Lung microvascular endothelial cell (primary cell): ENCODE measurements at regions not wholly inside any gene's neighbourhood (a gene's known extent, or its start where the extent isn't known, plus 50 kb on each side); places are given as distances from the start of the nearest gene placed in this dataset.
"Not testable (repeated sequence)": the region's sequence is repeated elsewhere in the genome, so short reads cannot be mapped to it uniquely, and the experiment has no call there.

ENCODE experiments used
- DNase-seq, 2 donors: peaks; one replicate each; pipeline versions ENCODE4 v3.0.0 to v3.0.0-alpha.2; 2010; ENCODE audit warnings: low read depth in 2 of 2

DNA sequence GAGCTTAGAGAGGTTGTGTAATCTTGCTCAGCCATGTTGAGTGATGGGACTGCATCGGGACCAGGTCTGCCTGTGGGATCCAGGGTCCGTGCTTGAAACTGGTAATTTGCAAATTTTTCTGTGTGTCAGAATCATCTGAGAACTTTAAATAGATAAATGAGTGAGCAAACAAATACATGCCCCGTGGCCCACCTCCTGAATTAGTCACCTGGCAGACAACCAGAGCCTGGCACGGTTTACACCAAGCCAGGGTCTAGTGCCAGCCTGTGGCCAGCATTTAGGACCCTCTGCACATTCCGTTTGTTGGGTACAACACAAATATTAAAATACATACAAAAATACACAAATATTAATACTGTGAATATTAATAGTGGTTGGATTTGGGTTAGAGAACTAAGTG lies 90.6 kb upstream of the STOX2 start:
- no peak for DNase-seq

GRCh38 chr4:183816077-183816476 lies 89.0 kb upstream of the STOX2 start:
- no peak for DNase-seq

- DNase-seq = no peak
Observed at GRCh38 chr4:183816882-183817509, 88.1 kb upstream of the STOX2 start.

- not testable (repeated sequence) for DNase-seq
Observed at GRCh38 chr4:183818591-183818990, 86.5 kb upstream of the STOX2 start.

DNA sequence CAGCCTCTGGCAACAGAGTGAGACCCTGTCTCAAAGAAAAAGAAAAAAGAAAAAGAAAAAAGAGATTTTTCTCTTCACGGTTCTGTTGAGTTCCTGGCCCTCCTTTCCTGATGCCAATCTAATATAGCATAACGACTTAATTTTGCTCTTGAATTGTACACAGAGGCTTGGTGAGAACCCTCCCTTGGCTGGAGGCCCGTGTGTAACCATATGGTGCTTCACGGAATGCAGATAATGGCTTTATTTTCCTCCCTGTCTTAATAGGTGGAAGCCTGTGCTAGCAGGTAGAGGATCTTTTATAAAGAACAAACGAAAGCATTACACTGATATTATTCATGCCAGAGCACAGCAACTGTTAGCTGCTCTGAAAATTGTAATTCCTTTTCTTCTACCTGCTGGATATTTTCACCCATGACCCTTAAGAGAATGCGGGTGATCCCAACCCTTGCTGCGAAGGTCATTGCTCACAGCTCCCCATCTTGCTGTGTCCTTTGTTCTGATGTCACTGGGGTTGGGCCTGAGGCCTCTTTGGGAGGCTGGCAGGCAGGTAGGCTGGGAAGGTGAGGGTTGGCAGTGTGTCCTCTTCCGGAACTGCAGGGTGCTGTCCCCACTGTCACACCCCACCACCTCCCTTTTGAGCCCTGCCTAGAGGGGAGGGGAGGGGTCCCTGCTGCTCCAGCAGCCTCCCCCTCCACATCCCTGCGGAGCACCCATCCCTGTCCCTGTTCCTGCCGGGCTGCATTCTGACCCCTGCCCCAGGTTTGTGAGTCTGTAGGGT lies 83.8 kb upstream of the STOX2 start:
- no peak for DNase-seq

GRCh38 chr4:183823434-183823833 lies 81.7 kb upstream of the STOX2 start:
- no peak for DNase-seq

DNA sequence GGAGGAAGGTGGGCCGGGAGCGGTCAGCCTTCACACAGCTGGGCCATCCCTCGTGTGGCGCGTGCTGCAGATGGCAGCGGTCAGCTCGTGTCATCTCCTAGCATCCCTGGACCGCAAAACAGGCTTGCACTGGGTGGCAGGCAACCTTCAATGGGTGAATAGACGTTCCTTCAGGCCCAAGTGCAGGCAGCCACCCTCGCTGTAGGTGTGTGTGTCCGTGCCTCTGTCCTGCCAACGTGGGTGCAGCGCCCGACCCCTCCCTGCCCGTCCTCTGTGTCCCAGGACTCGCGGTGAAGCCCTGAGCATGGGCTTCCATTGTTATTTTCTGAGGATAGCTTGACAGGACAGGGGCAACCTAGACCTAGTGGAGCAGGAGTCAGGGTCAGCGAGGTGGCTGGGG lies 79.8 kb upstream of the STOX2 start:
- DNase-seq = no peak

DNA sequence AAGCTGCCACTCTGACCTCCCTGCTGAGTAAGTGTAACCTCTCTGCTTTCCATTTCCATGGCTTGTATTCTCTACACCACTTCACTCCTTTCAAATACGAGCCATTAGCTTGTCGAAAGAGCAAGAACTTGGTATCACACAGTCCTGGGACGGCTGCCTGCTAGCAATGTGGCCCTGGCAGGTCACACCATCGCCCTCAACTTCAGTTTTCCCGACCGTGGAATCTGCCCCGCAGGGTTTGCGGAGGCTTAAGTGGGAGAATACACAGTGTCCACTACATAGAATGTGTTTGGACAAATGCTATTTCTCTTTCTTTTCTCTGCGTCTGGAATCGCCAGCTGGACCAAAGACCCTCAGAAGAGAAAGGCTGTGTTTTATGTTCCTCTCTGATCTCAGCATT lies 78.6 kb upstream of the STOX2 start:
- DNase-seq = no peak

GRCh38 chr4:183828125-183828524 lies 77.0 kb upstream of the STOX2 start:
- no peak for DNase-seq

DNA sequence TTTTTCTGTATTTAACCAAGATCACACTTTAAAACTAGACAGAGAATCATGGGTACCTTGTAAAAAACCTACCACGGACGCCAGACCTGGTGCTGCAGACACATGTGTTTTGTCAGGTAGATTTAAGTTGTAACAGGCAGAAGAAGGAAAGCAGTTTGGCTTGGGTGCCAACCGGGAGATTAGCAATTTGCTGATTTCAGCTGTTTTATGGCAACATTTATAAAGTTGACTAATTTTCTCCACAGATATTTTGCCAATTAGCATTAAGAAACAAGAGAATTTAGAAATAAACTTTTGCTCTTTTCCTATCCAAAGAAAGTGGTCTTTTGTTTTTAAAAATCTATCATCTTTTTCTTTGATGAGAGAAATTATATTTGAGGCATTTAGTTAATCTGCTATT lies 76.3 kb upstream of the STOX2 start:
- no peak for DNase-seq

DNA sequence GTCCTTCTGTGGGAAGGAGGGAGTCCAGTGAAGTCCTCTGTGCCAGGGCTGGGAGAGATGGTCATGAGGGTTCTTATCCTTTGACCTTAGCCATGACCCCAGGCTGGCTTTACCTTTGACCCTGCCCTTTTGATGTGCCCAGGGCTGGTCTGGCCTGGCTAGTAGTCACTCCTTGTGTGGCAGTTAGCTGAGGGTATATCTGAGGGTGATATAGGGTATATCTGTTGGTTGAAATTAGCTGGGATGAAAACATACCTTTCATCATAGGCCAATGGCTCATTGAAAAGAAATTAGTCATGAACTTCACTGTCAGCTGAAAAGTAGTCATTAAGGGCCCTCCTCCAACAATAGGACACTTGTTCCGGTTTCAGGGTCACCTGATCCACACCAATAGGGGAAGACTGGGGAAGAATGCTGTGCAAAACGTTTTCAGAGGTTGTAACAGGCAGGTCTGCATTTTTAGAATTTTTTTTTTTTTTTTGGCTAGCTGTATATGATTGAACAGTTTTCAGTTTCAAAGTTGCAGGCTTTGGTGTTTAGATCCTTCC lies 74.6 kb upstream of the STOX2 start:
- DNase-seq = peak; percentile 19 to 76

- peak; percentile 76 to 86 for DNase-seq
Observed at GRCh38 chr4:183831026-183831446, 74.1 kb upstream of the STOX2 start.

DNA sequence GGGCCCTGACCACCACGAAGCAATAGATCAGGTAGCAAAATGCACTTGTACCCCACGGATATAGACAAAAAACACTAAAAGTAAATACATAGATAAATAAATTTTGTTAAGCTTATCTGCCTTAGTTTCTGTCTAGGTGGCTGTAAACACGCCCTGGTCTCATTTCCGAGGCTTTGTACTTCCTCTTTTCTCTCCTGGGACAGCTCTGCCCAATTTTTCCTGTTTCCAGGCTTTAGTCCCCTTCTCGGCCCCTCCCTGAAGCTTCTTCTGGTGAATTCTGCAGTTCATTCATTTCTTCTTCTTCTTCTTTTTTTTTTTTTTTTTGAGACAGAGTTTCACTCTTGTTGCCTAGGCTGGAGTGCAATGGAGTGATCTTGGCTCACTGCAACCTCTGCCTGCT lies 73.4 kb upstream of the STOX2 start:
- no peak for DNase-seq

DNA sequence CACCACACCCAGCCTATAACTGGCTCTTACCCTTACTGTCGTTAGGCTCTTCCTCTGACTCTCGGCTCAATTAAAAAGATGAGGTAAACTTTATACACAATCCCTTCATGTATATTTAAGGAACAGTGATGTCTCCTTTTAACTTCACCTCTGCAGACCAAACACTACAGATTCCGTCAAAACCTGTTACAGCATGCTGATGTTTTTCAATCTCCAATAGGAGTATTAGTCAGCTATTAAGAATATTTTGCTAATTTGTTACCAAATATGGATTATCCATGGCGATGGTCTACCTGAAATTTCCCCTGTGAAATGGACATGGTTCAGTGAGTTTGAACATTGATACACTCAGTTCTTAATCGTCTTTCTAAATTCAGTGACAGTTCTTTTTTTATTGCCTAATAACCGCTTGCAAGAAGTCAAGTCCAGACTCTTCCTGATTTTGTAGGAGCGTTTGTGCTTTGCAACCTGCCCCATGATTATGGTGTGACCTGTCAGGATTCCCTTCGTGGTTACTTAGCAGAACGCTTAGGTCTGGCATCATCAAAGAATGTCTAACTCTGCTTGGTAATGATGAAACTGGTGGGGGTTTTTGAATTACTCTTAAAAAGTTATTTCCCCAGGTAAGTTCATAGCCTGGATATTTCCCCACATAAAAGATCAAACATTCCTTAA lies 72.2 kb upstream of the STOX2 start:
- no peak for DNase-seq

DNA sequence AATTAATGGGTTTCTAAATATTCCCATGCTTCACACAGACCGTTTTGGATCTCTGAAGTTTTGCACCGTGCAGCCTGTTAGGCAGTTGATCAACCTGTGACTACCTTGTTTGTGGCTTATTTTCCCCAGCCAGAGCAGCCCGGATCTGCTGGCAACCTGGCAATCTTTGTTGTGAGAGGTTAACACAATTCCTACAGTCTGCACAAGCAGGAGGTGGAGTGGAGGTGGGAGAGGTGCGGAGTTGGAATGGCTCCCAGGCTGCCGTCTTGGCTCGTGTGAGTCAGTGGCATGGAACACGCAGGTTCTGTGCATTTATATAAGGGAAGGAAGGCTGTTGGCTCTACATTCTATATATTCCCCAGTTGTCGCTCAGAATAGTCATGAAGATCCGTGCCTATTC lies 70.9 kb upstream of the STOX2 start:
- DNase-seq = no peak

GRCh38 chr4:183837222-183837621 lies 67.9 kb upstream of the STOX2 start:
- DNase-seq = no peak

DNA sequence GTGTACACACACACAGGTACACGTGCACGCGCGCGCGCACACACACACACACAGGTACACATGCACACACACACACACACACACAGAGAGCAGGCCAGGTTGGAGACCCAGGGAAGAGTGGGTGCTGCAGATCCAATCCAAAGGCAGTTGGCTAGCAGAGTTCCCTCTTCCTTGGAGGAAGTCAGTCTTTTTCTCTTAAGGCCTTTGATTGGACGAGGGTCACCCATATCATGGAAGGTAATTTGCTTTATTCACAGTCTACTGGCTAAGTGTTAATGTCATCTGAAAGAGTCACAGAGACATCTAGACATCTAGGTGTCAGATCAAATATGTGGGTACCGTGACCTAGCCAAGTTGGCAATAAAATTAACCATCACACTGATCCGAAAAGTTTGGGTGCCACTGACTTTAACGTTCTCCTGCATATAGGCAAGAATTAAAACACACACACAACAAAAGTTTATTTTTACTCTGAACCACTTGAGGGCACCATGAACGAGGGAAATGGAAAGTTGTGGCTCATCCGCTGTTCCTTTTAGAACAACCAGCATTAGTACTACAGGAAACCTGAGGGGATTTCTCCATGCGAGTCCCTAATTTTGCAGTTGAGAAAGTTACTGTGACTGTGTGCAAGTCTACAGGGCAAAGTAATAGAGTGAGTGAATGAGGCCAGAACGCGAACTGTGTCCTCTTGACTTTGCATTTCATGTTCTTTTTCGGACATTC lies 66.0 kb upstream of the STOX2 start:
- peak; percentile 30 to 66 for DNase-seq

DNA sequence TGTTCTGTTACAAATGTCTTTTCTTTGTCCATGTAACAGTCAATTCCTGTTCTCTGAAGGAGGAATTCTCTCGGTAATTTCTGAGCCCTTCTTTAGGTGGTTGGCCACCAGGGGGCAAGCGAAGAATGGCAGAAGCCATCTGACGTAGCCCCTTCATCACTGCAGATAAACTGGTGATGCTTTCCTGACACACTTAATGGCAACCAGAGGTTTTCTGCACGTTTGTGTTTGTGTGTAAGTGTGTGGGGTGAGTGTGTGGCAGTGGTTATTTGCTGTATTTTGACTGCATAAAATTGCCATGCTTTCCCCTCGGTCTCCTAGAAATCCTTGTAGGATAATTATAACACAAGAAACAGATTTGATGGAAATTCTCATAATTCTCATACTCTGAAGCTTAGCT lies 64.8 kb upstream of the STOX2 start:
- peak; percentile 84 to 91 for DNase-seq

DNA sequence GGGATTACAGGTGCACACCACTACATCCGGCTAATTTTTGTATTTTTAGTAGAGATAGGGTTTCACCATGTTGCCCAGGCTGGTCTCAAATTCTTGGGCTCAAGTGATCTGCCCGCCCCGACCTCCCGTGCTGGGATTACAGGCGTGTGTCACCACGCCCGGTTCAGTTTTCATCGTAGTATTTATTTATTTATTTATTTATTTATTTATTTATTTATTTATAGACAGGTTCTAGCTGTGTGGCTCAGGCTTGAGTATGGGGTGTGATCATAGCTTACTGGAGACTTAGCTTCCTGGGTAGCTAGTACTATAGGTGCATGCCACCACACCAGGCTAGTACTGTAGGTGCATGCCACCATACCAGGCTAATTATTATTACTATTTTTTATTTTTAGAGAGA lies 64.1 kb upstream of the STOX2 start:
- DNase-seq = no peak

GRCh38 chr4:183842129-183842528 lies 63.0 kb upstream of the STOX2 start:
- DNase-seq = no peak

- no peak for DNase-seq
Observed at GRCh38 chr4:183843248-183843671, 61.8 kb upstream of the STOX2 start.

GRCh38 chr4:183846951-183847350 lies 58.2 kb upstream of the STOX2 start:
- DNase-seq = no peak
